ENCODE measurements at regions not wholly inside any gene's neighbourhood (a gene's known extent, or its start where the extent isn't known, plus 50 kb on each side); places are given as distances from the start of the nearest gene placed in this dataset.

DNA sequence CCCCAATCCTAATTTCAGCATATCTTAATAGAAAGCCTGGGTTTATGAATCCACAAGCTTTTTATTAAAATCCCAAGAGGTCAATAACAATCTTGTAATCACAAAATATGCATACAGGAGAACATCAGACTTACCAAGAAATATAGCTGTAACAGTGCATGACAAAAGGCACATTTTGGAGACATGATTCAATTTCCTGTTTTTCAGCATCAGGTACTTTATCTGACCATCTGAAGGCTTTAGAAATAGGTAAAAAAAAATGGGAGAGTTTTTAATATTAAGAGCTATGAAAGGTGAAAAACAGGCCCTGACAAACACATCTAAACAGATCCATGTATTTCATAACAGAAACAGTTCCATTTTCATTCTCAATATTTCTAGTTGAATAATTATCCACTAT, 89.9 kb upstream of the EFEMP1 start:
- DNase-seq, result no peak
- Histone ChIP-seq H3K27ac (ENCODE audit: low read depth in 1 of 3, low read length in 2 of 3) (no peak overlapping the region), H3K9me3 (ENCODE audit: control insufficient read depth in 2 of 2, insufficient read depth in 1 of 2, low read depth in 1 of 2, low read length in 1 of 2) (no peaks in the 10 kb centered on the region), H3K4me1 (ENCODE audit: control insufficient read depth in 3 of 3, insufficient read depth in 2 of 3, low read depth in 1 of 3, low read length in 2 of 3) (peaks cover 0 to 11% (median 0%) of the 10 kb centered on the region in 3 donors), H3K36me3 (ENCODE audit: control insufficient read depth in 3 of 3, insufficient read depth in 2 of 3, low read depth in 1 of 3, low read length in 3 of 3) (no peaks in the 10 kb centered on the region), H3K27me3 (ENCODE audit: control insufficient read depth in 3 of 3, insufficient read depth in 3 of 3, low read length in 3 of 3) (no peaks in the 10 kb centered on the region), H3K4me3 (ENCODE audit: low read depth in 1 of 3, low read length in 3 of 3) (no peak overlapping the region)
- no peak for FAIRE-seq

DNA sequence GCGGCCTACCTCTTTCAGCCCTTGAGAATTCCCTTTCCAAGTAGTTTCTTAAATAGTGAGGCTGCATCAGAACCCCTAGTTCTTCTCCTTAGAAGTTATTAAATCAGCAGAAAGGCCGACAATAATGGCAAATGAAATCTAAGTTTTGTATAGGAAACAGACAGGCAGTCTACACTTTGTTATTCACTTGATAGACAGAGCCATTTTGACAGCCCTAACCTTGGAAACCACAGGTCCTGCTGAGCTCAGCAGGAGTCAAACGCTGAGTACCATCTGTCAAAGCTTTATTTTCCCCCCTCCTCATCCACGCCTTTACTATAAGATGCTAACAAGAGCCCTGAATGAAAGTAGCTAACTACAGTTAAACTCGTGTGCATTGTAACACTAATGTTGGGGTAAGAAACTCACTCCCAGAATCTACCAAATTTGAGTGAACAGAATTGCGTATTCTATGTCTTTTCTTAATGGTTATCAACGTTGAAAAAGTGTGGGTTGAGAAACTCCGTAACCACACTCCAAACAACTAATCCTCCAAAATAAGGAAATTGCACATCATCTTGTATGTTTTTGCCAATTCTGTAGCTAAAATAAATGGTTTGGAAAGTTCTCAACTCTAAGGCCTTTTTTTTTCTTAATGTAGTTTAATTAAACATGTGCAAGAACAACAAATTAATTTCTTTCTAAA, 90.6 kb upstream of the EFEMP1 start:
- DNase-seq (no peak), FAIRE-seq (no peak)
- H3K27ac ChIP-seq (ENCODE audit: low read depth in 1 of 3, low read length in 2 of 3), result no peak overlapping the region
- no peaks in the 10 kb centered on the region for H3K36me3 ChIP-seq (ENCODE audit: control insufficient read depth in 3 of 3, insufficient read depth in 2 of 3, low read depth in 1 of 3, low read length in 3 of 3)
- no peaks in the 10 kb centered on the region for H3K9me3 ChIP-seq (ENCODE audit: control insufficient read depth in 2 of 2, insufficient read depth in 1 of 2, low read depth in 1 of 2, low read length in 1 of 2)
- no peak overlapping the region for H3K4me3 ChIP-seq (ENCODE audit: low read depth in 1 of 3, low read length in 3 of 3)
- H3K4me1 ChIP-seq (ENCODE audit: control insufficient read depth in 3 of 3, insufficient read depth in 2 of 3, low read depth in 1 of 3, low read length in 2 of 3), result peaks cover 0 to 5% (median 0%) of the 10 kb centered on the region in 3 donors
- WGBS, 3 donors, result 72 to 80% (median 80%) methylated on average over 8 of the region's 8 CpGs
- no peaks in the 10 kb centered on the region for H3K27me3 ChIP-seq (ENCODE audit: control insufficient read depth in 3 of 3, insufficient read depth in 3 of 3, low read length in 3 of 3)

DNA sequence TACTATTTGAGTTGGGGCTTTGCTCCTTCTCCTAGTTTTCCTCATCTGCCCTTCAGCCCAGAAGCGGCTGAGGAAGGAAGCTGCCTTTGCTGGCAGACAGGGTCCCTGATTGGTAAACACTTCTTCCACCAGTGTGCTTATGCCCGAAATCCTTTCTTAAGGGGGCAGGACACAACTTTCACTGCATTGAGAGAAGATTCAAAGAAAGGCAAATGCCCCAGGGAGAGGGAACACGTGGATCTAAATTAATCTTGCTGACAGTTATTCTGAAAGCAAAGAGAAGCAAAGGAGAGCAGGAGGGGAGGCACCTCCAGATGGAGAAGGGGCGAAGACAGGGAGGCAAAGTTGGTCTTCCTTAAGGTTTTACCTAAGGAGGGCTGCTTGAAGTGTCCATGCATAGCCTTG, 92.1 kb upstream of the EFEMP1 start:
- FAIRE-seq, result no peak
- peaks cover 0 to 2% (median 0%) of the 10 kb centered on the region in 3 donors for H3K27me3 ChIP-seq (ENCODE audit: control insufficient read depth in 3 of 3, insufficient read depth in 3 of 3, low read length in 3 of 3)
- no peak overlapping the region for H3K4me3 ChIP-seq (ENCODE audit: low read depth in 1 of 3, low read length in 3 of 3)
- H3K4me1 ChIP-seq (ENCODE audit: control insufficient read depth in 3 of 3, insufficient read depth in 2 of 3, low read depth in 1 of 3, low read length in 2 of 3), result peaks cover 0 to 4% (median 0%) of the 10 kb centered on the region in 3 donors
- WGBS, 3 donors, result 38 to 45% (median 41%) methylated on average over 4 of the region's 4 CpGs
- DNase-seq, result no peak
- H3K27ac ChIP-seq (ENCODE audit: low read depth in 1 of 3, low read length in 2 of 3), result no peak overlapping the region
- H3K36me3 ChIP-seq (ENCODE audit: control insufficient read depth in 3 of 3, insufficient read depth in 2 of 3, low read depth in 1 of 3, low read length in 3 of 3), result no peaks in the 10 kb centered on the region
- no peaks in the 10 kb centered on the region for H3K9me3 ChIP-seq (ENCODE audit: control insufficient read depth in 2 of 2, insufficient read depth in 1 of 2, low read depth in 1 of 2, low read length in 1 of 2)

DNA sequence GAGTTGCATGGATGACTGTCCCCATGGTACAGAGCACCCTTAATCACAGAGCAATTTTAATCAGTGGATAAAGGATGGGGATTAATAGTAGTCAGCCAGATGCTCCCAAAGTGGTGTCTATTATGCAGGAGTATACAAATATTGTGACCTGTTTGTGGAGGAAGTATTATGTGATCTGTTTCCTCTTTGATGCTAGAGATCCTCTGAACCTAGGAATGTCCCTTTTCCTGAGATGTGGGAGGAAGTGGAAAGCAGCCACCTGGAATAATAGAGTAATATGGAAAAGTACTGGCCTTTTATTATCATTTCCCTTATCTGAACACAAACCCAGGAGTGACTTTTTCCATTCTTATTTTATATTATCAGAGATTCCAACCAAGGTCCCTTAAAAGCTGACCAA, 94.2 kb upstream of the EFEMP1 start:
- FAIRE-seq (no peak), DNase-seq (no peak)
- Histone ChIP-seq H3K36me3 (ENCODE audit: control insufficient read depth in 3 of 3, insufficient read depth in 2 of 3, low read depth in 1 of 3, low read length in 3 of 3) (no peaks in the 10 kb centered on the region), H3K4me3 (ENCODE audit: low read depth in 1 of 3, low read length in 3 of 3) (no peak overlapping the region), H3K4me1 (ENCODE audit: control insufficient read depth in 3 of 3, insufficient read depth in 2 of 3, low read depth in 1 of 3, low read length in 2 of 3) (no peaks in the 10 kb centered on the region), H3K27ac (ENCODE audit: low read depth in 1 of 3, low read length in 2 of 3) (no peak overlapping the region), H3K9me3 (ENCODE audit: control insufficient read depth in 2 of 2, insufficient read depth in 1 of 2, low read depth in 1 of 2, low read length in 1 of 2) (no peaks in the 10 kb centered on the region), H3K27me3 (ENCODE audit: control insufficient read depth in 3 of 3, insufficient read depth in 3 of 3, low read length in 3 of 3) (peaks cover 0 to 2% (median 0%) of the 10 kb centered on the region in 3 donors)

DNA sequence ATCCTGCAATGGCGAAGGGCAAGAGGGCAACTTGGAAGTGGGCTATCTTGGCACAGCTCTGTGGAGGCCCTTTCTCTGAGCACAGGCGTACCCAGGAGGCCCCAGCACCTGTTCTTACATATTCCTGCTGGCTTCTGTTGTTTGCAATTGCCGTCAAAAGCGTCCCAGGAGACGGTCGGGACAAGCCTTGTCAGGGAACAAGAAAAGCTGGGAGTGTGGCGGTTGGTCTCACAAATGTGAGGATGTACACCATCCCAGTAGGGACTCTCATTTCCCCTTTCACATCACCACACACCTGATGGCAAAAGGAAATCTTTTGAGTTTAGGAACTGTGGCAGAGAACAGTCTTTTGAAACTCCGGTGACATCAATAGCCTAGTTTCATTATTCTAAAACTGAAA, 94.7 kb upstream of the EFEMP1 start:
- Histone ChIP-seq H3K27ac (ENCODE audit: low read depth in 1 of 3, low read length in 2 of 3) (no peak overlapping the region), H3K4me1 (ENCODE audit: control insufficient read depth in 3 of 3, insufficient read depth in 2 of 3, low read depth in 1 of 3, low read length in 2 of 3) (no peaks in the 10 kb centered on the region), H3K4me3 (ENCODE audit: low read depth in 1 of 3, low read length in 3 of 3) (no peak overlapping the region), H3K27me3 (ENCODE audit: control insufficient read depth in 3 of 3, insufficient read depth in 3 of 3, low read length in 3 of 3) (peaks cover 0 to 2% (median 0%) of the 10 kb centered on the region in 3 donors), H3K9me3 (ENCODE audit: control insufficient read depth in 2 of 2, insufficient read depth in 1 of 2, low read depth in 1 of 2, low read length in 1 of 2) (no peaks in the 10 kb centered on the region), H3K36me3 (ENCODE audit: control insufficient read depth in 3 of 3, insufficient read depth in 2 of 3, low read depth in 1 of 3, low read length in 3 of 3) (no peaks in the 10 kb centered on the region)
- FAIRE-seq (no peak), DNase-seq (no peak)
- WGBS, 3 donors, result 68 to 78% (median 70%) methylated on average over 8 of the region's 8 CpGs

DNA sequence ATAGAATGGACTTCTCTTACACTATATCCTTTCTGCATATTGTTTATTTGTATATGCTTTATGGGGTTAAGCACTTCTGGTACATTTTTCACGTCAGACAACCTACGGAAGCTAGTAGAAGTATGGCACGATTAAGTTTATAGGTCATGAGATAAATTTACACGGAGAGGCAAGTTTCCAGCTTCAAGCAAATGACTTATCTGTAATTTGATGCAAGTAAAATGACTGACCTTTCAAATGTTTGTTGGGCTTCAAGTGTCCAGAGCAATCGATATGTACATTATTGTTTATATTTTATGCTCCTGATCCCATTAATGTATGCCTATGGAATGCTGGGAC, 97.5 kb upstream of the EFEMP1 start:
- peaks cover 0 to 2% (median 0%) of the 10 kb centered on the region in 3 donors for H3K27me3 ChIP-seq (ENCODE audit: control insufficient read depth in 3 of 3, insufficient read depth in 3 of 3, low read length in 3 of 3)
- no peak overlapping the region for H3K27ac ChIP-seq (ENCODE audit: low read depth in 1 of 3, low read length in 2 of 3)
- no peak overlapping the region for H3K4me3 ChIP-seq (ENCODE audit: low read depth in 1 of 3, low read length in 3 of 3)
- H3K4me1 ChIP-seq (ENCODE audit: control insufficient read depth in 3 of 3, insufficient read depth in 2 of 3, low read depth in 1 of 3, low read length in 2 of 3), result no peaks in the 10 kb centered on the region
- FAIRE-seq (no peak), DNase-seq (no peak)
- 64 to 73% (median 67%) methylated on average over 5 of the region's 5 CpGs for WGBS, 3 donors
- no peaks in the 10 kb centered on the region for H3K9me3 ChIP-seq (ENCODE audit: control insufficient read depth in 2 of 2, insufficient read depth in 1 of 2, low read depth in 1 of 2, low read length in 1 of 2)
- H3K36me3 ChIP-seq (ENCODE audit: control insufficient read depth in 3 of 3, insufficient read depth in 2 of 3, low read depth in 1 of 3, low read length in 3 of 3), result no peaks in the 10 kb centered on the region

DNA sequence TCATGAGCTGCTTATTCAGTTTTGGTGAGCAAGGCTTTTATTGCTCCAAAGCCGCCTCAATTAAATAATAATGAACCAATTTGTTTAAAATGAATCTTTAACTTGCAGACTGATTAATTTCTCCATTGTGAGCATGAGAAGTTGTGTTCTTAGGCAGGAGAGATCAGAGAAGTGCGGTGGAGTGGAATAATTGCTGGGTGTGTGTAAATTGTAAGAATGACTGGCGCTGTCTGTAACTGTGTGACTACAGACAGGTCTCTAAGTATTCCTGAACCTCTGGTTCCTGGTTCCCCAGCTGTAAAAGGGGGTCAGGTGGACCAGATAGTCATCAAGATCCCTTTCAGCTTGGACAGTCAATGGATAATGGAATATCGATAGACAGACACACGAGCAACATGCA, 98.0 kb upstream of the EFEMP1 start:
- WGBS, 3 donors, result 90 to 92% (median 91%) methylated on average over 5 of the region's 5 CpGs
- FAIRE-seq, result no peak
- Histone ChIP-seq H3K27ac (ENCODE audit: low read depth in 1 of 3, low read length in 2 of 3) (no peak overlapping the region), H3K9me3 (ENCODE audit: control insufficient read depth in 2 of 2, insufficient read depth in 1 of 2, low read depth in 1 of 2, low read length in 1 of 2) (no peaks in the 10 kb centered on the region), H3K27me3 (ENCODE audit: control insufficient read depth in 3 of 3, insufficient read depth in 3 of 3, low read length in 3 of 3) (peaks cover 0 to 2% (median 0%) of the 10 kb centered on the region in 3 donors), H3K4me3 (ENCODE audit: low read depth in 1 of 3, low read length in 3 of 3) (no peak overlapping the region), H3K4me1 (ENCODE audit: control insufficient read depth in 3 of 3, insufficient read depth in 2 of 3, low read depth in 1 of 3, low read length in 2 of 3) (no peaks in the 10 kb centered on the region), H3K36me3 (ENCODE audit: control insufficient read depth in 3 of 3, insufficient read depth in 2 of 3, low read depth in 1 of 3, low read length in 3 of 3) (no peaks in the 10 kb centered on the region)
- DNase-seq, result no peak

DNA sequence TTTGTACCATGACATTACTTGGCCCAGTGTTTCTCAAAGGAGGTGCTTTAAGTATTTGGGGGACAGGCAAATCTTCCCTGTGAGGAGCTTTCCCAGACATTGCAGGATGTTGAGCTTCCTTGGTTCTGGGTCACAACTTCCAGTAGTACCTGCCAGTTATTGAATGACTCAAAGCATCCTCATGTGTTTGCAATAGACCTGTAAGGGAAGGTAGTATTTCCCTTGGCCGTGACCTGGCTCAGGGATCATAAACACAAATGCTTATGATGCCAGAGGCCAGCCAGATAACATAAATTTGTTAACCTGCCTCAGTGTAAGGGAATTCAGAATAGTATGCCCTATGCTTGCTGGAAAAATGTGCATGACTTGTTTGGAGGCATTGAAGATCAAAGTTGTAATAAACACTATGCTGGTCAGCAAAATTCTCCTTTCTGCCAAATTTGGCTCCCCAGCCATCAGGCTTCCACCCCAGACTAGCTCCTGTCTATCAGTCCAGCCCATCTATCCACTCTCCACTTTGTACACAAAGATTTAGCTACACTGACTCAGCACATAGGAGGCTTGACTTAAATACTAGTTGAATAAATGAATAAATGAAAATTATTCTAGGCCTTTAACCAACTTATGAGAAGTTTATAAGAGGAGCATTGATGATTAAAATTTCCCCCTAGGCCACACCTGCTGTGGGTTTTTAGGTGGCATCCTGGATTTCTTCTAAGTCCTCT, 102.0 kb upstream of the EFEMP1 start:
- Histone ChIP-seq H3K36me3 (ENCODE audit: control insufficient read depth in 3 of 3, insufficient read depth in 2 of 3, low read depth in 1 of 3, low read length in 3 of 3) (no peaks in the 10 kb centered on the region), H3K27ac (ENCODE audit: low read depth in 1 of 3, low read length in 2 of 3) (no peak overlapping the region), H3K9me3 (ENCODE audit: control insufficient read depth in 2 of 2, insufficient read depth in 1 of 2, low read depth in 1 of 2, low read length in 1 of 2) (no peaks in the 10 kb centered on the region), H3K4me3 (ENCODE audit: low read depth in 1 of 3, low read length in 3 of 3) (no peak overlapping the region), H3K27me3 (ENCODE audit: control insufficient read depth in 3 of 3, insufficient read depth in 3 of 3, low read length in 3 of 3) (no peaks in the 10 kb centered on the region), H3K4me1 (ENCODE audit: control insufficient read depth in 3 of 3, insufficient read depth in 2 of 3, low read depth in 1 of 3, low read length in 2 of 3) (no peaks in the 10 kb centered on the region)
- FAIRE-seq (no peak), DNase-seq (no peak)
- WGBS, 3 donors, result 19 to 48% (median 29%) methylated on average over 1 of the region's 1 CpG

DNA sequence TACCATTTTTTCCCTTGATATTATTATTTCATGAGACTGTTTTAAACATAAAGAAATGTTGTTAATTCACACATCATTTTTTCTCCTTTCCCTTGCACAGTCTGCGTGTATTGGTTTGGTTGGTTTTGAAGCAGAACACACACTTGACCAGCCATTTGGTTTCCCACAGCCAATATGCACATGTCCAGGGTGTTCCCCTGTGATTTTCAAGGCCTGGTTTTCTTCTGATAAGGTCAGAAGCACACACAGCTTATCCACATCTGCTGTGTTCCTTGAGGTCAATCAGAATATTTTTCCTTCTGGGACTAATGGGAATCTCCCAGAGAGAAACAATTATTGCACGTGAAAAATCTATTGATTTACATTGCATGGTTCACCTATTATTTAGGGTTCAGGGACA, 103.2 kb upstream of the EFEMP1 start:
- Histone ChIP-seq H3K9me3 (ENCODE audit: control insufficient read depth in 2 of 2, insufficient read depth in 1 of 2, low read depth in 1 of 2, low read length in 1 of 2) (no peaks in the 10 kb centered on the region), H3K4me1 (ENCODE audit: control insufficient read depth in 3 of 3, insufficient read depth in 2 of 3, low read depth in 1 of 3, low read length in 2 of 3) (no peaks in the 10 kb centered on the region), H3K27ac (ENCODE audit: low read depth in 1 of 3, low read length in 2 of 3) (no peak overlapping the region), H3K4me3 (ENCODE audit: low read depth in 1 of 3, low read length in 3 of 3) (no peak overlapping the region), H3K36me3 (ENCODE audit: control insufficient read depth in 3 of 3, insufficient read depth in 2 of 3, low read depth in 1 of 3, low read length in 3 of 3) (no peaks in the 10 kb centered on the region), H3K27me3 (ENCODE audit: control insufficient read depth in 3 of 3, insufficient read depth in 3 of 3, low read length in 3 of 3) (no peaks in the 10 kb centered on the region)
- FAIRE-seq (no peak), DNase-seq (no peak)
- WGBS, 3 donors, result 71 to 91% (median 79%) methylated on average over 2 of the region's 2 CpGs
